Activated naive CD4-positive, alpha-beta T cell treated with anti-CD3 and anti-CD28 coated beads, Interleukin-2, amount 50 U/mL, for 24 hours (primary cell): ENCODE measurements at regions not wholly inside any gene's neighbourhood (a gene's known extent, or its start where the extent isn't known, plus 50 kb on each side); places are given as distances from the start of the nearest gene placed in this dataset.

Experiments
- H3K27ac Mint-ChIP-seq: one replicate; pipeline ENCODE4 v1.8.0; 2021; ENCODE audit warnings: mild to moderate bottlenecking, mixed read lengths
- H3K27me3 Mint-ChIP-seq: one replicate; pipeline ENCODE4 v1.8.0; 2021; ENCODE audit warnings: mixed read lengths
- H3K36me3 Mint-ChIP-seq: one replicate; pipeline ENCODE4 v1.8.0; 2021; ENCODE audit warnings: mixed read lengths
- H3K4me1 Mint-ChIP-seq: one replicate; pipeline ENCODE4 v1.8.0; 2021; ENCODE audit warnings: mixed read lengths
- H3K4me3 Mint-ChIP-seq: one replicate; pipeline ENCODE4 v1.8.0; 2021; ENCODE audit warnings: mild to moderate bottlenecking, mixed read lengths
- H3K9me3 Mint-ChIP-seq: one replicate; pipeline ENCODE4 v1.8.0; 2021; ENCODE audit warnings: mixed read lengths

GRCh38 chr4:138674209-138674608 lies 341.4 kb upstream of the NOCT start:
- no peaks in the 10 kb centered on the region for H3K4me1 Mint-ChIP-seq
- H3K36me3 Mint-ChIP-seq = no peaks in the 10 kb centered on the region
- no peaks in the 10 kb centered on the region for H3K9me3 Mint-ChIP-seq
- H3K4me3 Mint-ChIP-seq = no peak overlapping the region
- H3K27ac Mint-ChIP-seq = no peak overlapping the region
- H3K27me3 Mint-ChIP-seq = peaks cover 2% of the 10 kb centered on the region

GRCh38 chr4:138673053-138673452 lies 342.5 kb upstream of the NOCT start:
- no peak overlapping the region for H3K4me3 Mint-ChIP-seq
- H3K4me1 Mint-ChIP-seq = no peaks in the 10 kb centered on the region
- no peak overlapping the region for H3K27ac Mint-ChIP-seq
- H3K36me3 Mint-ChIP-seq = no peaks in the 10 kb centered on the region
- H3K27me3 Mint-ChIP-seq = no peaks in the 10 kb centered on the region
- no peaks in the 10 kb centered on the region for H3K9me3 Mint-ChIP-seq

GRCh38 chr4:138672393-138672976 lies 343.1 kb upstream of the NOCT start:
- Mint-ChIP-seq H3K36me3 (no peaks in the 10 kb centered on the region), H3K9me3 (no peaks in the 10 kb centered on the region), H3K27ac (no peak overlapping the region)

GRCh38 chr4:138671606-138672084 lies 343.9 kb upstream of the NOCT start:
- Mint-ChIP-seq H3K9me3 (no peaks in the 10 kb centered on the region), H3K36me3 (no peaks in the 10 kb centered on the region), H3K27me3 (no peaks in the 10 kb centered on the region), H3K4me3 (no peak overlapping the region), H3K27ac (no peak overlapping the region), H3K4me1 (no peaks in the 10 kb centered on the region)

More at GRCh38 chr4:138672393-138672976, 343.1 kb upstream of the NOCT start:
- Mint-ChIP-seq H3K4me1 (no peaks in the 10 kb centered on the region), H3K4me3 (no peak overlapping the region), H3K27me3 (no peaks in the 10 kb centered on the region)

GRCh38 chr4:138671106-138671505 lies 344.5 kb upstream of the NOCT start:
- H3K36me3 Mint-ChIP-seq = no peaks in the 10 kb centered on the region
- H3K4me1 Mint-ChIP-seq = no peaks in the 10 kb centered on the region
- no peaks in the 10 kb centered on the region for H3K9me3 Mint-ChIP-seq
- no peaks in the 10 kb centered on the region for H3K27me3 Mint-ChIP-seq
- H3K27ac Mint-ChIP-seq = no peak overlapping the region
- no peak overlapping the region for H3K4me3 Mint-ChIP-seq

- H3K4me3 Mint-ChIP-seq = no peak overlapping the region
- no peaks in the 10 kb centered on the region for H3K4me1 Mint-ChIP-seq
- H3K27me3 Mint-ChIP-seq = no peaks in the 10 kb centered on the region
- H3K9me3 Mint-ChIP-seq = no peaks in the 10 kb centered on the region
- no peaks in the 10 kb centered on the region for H3K36me3 Mint-ChIP-seq
- H3K27ac Mint-ChIP-seq = no peak overlapping the region
These were observed 344.9 kb upstream of the NOCT start for GRCh38 chr4:138670681-138671080.

- peaks cover 1% of the 10 kb centered on the region for H3K27me3 Mint-ChIP-seq
- H3K4me3 Mint-ChIP-seq = no peak overlapping the region
- H3K4me1 Mint-ChIP-seq = no peaks in the 10 kb centered on the region
- H3K36me3 Mint-ChIP-seq = no peaks in the 10 kb centered on the region
- H3K27ac Mint-ChIP-seq = no peak overlapping the region
- H3K9me3 Mint-ChIP-seq = no peaks in the 10 kb centered on the region
These were observed 345.9 kb upstream of the NOCT start for GRCh38 chr4:138669479-138670315.

GRCh38 chr4:138668309-138668708 lies 347.3 kb upstream of the NOCT start:
- peaks cover 1% of the 10 kb centered on the region for H3K27me3 Mint-ChIP-seq
- no peaks in the 10 kb centered on the region for H3K4me1 Mint-ChIP-seq
- no peaks in the 10 kb centered on the region for H3K9me3 Mint-ChIP-seq
- H3K4me3 Mint-ChIP-seq = no peak overlapping the region
- H3K27ac Mint-ChIP-seq = no peak overlapping the region
- H3K36me3 Mint-ChIP-seq = no peaks in the 10 kb centered on the region

GRCh38 chr4:138666366-138666765 lies 349.2 kb upstream of the NOCT start:
- H3K4me1 Mint-ChIP-seq = no peaks in the 10 kb centered on the region
- H3K36me3 Mint-ChIP-seq = no peaks in the 10 kb centered on the region
- peaks cover 1% of the 10 kb centered on the region for H3K27me3 Mint-ChIP-seq
- H3K27ac Mint-ChIP-seq = no peak overlapping the region
- no peak overlapping the region for H3K4me3 Mint-ChIP-seq
- H3K9me3 Mint-ChIP-seq = no peaks in the 10 kb centered on the region

GRCh38 chr4:138665851-138666250 lies 349.7 kb upstream of the NOCT start:
- no peak overlapping the region for H3K27ac Mint-ChIP-seq
- H3K27me3 Mint-ChIP-seq = peaks cover 1% of the 10 kb centered on the region
- H3K9me3 Mint-ChIP-seq = no peaks in the 10 kb centered on the region
- H3K4me1 Mint-ChIP-seq = no peaks in the 10 kb centered on the region
- H3K4me3 Mint-ChIP-seq = no peak overlapping the region
- H3K36me3 Mint-ChIP-seq = no peaks in the 10 kb centered on the region

- Mint-ChIP-seq H3K4me3 (no peak overlapping the region), H3K4me1 (no peaks in the 10 kb centered on the region), H3K9me3 (no peaks in the 10 kb centered on the region), H3K27ac (no peak overlapping the region), H3K27me3 (peaks cover 1% of the 10 kb centered on the region), H3K36me3 (no peaks in the 10 kb centered on the region)
These were observed 351.7 kb upstream of the NOCT start for GRCh38 chr4:138663883-138664282.

- peaks cover 2% of the 10 kb centered on the region for H3K27me3 Mint-ChIP-seq
- no peak overlapping the region for H3K27ac Mint-ChIP-seq
- H3K36me3 Mint-ChIP-seq = no peaks in the 10 kb centered on the region
- no peaks in the 10 kb centered on the region for H3K4me1 Mint-ChIP-seq
- no peaks in the 10 kb centered on the region for H3K9me3 Mint-ChIP-seq
- H3K4me3 Mint-ChIP-seq = no peak overlapping the region
These were observed 355.7 kb upstream of the NOCT start for GRCh38 chr4:138659812-138660316.

- H3K4me1 Mint-ChIP-seq = no peaks in the 10 kb centered on the region
- H3K27ac Mint-ChIP-seq = no peak overlapping the region
- H3K36me3 Mint-ChIP-seq = no peaks in the 10 kb centered on the region
These were observed 356.4 kb upstream of the NOCT start for GRCh38 chr4:138659037-138659811.

GRCh38 chr4:138658518-138658917 lies 357.1 kb upstream of the NOCT start:
- Mint-ChIP-seq H3K36me3 (no peaks in the 10 kb centered on the region), H3K4me3 (no peak overlapping the region), H3K27ac (no peak overlapping the region), H3K4me1 (no peaks in the 10 kb centered on the region), H3K9me3 (no peaks in the 10 kb centered on the region), H3K27me3 (peaks cover 2% of the 10 kb centered on the region)

More at GRCh38 chr4:138659037-138659811, 356.4 kb upstream of the NOCT start:
- H3K4me3 Mint-ChIP-seq = no peak overlapping the region
- no peaks in the 10 kb centered on the region for H3K9me3 Mint-ChIP-seq
- H3K27me3 Mint-ChIP-seq = peaks cover 2% of the 10 kb centered on the region

GRCh38 chr4:138656990-138657389 lies 358.6 kb upstream of the NOCT start:
- peaks cover 2% of the 10 kb centered on the region for H3K27me3 Mint-ChIP-seq
- H3K4me1 Mint-ChIP-seq = no peaks in the 10 kb centered on the region
- no peak overlapping the region for H3K27ac Mint-ChIP-seq
- H3K4me3 Mint-ChIP-seq = no peak overlapping the region
- H3K9me3 Mint-ChIP-seq = no peaks in the 10 kb centered on the region
- H3K36me3 Mint-ChIP-seq = no peaks in the 10 kb centered on the region

GRCh38 chr4:138655985-138656384 lies 359.6 kb upstream of the NOCT start:
- H3K4me3 Mint-ChIP-seq = no peak overlapping the region
- H3K27me3 Mint-ChIP-seq = peaks cover 2% of the 10 kb centered on the region
- no peak overlapping the region for H3K27ac Mint-ChIP-seq
- no peaks in the 10 kb centered on the region for H3K9me3 Mint-ChIP-seq
- no peaks in the 10 kb centered on the region for H3K4me1 Mint-ChIP-seq
- H3K36me3 Mint-ChIP-seq = no peaks in the 10 kb centered on the region
